Endometrium (tissue), 2 donors: ENCODE measurements at regions not wholly inside any gene's neighbourhood (a gene's known extent, or its start where the extent isn't known, plus 50 kb on each side); places are given as distances from the start of the nearest gene placed in this dataset.

Experiments used
- FAIRE-seq: peaks from 2 replicates; lab custom pipeline; 2012; peaks lifted over from hg19 to GRCh38; lab: Jason Lieb, UNC
- donor health status: control.
- donor health status: control.

DNA sequence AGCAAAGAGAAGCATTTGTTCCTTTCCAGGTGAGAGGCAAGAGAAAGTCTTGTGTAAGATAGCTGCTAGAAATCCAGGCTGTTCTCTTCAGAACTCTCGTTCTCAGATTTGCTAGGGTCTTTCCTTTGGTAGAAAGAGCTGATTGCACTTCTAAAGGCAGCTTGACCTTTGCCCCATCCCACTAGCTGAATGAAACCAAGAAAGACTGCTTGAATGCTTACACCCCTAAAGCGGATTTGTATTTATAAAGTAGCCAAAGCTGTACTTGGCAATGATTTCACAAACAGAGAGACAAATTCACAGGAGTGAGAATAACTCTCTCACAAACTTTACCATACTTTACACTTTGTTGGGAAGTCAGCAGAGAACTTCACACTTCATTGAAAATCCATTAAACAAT, 424.1 kb downstream of the TTLL7 start:
- FAIRE-seq = no peak

DNA sequence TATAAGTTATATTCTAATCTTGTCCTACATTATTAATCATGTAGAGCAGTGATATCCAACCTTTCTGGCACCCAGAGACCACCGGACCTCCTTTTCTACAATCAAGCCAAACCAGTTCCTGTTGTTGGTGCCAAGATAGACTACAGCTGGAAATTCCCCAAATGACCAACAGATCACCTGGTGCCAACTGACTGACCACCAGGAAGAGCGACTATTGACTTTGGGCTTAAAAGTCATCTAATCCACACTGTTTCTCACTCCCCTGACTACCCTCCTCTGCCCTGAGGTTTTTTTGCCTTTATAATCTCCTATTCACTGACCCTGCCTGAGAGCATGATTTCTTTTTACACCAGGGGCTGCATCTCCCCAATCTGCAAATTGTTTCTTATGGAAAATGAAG, 425.2 kb downstream of the TTLL7 start:
- FAIRE-seq = no peak

DNA sequence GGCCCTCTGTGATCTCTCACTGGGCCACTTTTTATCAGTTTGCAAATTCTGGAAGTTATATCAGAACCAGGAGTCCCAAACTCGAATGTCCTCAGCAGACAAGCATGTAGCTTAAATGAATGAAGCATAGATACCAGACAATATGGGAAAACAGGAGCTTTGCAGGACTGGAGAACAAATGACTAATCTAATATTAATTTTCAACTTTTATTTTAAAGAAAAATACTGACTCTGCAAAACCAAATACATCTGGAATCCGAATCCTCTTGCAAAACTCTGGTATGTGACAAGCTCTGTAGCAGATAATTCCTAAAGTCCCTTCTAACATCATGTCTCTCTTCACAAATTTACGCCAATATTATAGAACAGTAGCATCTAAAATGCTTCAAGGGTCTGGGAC, 427.4 kb downstream of the TTLL7 start:
- no peak for FAIRE-seq

DNA sequence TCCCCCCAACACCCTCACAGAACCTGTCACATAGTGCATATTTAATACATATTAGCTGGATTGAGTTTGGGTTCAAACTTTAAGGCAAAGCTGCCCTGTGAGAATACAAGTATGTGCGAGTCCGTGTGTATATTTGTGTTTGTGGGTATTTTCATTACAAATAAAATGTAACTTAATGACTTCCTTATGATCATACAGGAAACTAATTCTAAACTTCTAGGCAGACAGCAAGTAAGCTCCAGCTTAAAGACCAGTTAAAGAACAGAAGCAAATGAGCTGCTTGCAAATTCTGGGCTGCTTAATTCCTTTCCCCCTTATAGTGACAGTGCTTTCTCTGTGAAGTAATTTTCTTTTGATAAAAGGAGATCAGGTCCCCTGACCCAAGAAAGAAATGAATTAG, 437.6 kb downstream of the TTLL7 start:
- no peak for FAIRE-seq

DNA sequence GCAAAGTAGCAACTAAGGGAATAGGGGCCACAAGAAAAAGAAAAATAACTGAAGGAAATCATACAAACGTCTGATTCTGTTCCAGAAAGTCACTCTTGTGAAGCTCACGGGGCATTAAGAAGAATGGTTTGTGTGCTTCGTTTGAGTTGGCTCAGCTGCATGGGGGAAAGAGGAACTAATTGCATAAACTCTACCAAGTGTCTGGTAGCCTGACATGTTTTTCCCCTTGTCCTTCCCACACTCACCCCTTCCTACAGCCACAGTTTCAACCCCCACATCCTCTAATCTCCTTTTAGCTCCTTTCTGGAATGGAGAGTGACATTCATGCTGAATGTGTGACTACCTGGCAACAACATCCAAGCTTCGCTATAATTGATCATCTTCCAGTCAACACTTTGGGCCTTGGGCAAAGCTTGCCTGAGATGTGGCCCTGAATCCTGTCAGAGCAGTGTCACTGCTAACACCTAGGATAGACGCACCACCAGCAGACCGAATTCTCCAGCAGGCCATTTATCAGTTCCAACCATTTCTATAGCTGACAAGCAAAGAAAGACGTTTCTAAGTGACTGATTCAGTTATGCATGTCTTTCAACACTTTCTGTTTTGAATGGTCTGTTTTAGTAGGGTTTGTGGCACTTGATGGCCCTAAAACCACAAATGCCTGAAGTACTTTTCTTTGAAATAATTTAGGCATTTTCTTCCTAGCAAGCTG, 439.6 kb downstream of the TTLL7 start:
- no peak for FAIRE-seq

DNA sequence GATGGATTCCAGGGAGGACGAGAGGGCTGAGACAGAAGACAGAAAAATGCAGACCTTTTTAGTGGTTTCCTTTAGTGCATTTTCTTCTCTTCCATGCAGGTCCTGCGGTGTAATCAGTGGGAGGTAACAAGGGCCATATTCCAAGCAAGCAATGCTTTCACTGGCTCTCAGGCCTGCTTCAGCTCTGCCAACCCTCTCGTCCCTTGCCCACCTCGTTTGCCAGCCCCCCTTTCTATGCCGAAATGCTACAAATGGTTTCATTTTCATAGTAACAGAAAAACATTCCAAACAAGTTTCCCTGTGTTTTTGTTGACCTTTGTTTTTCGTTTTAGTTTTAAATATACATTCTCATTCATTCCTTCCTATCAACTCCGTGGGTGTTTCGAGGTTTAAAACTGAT, 443.1 kb downstream of the TTLL7 start:
- FAIRE-seq = no peak

DNA sequence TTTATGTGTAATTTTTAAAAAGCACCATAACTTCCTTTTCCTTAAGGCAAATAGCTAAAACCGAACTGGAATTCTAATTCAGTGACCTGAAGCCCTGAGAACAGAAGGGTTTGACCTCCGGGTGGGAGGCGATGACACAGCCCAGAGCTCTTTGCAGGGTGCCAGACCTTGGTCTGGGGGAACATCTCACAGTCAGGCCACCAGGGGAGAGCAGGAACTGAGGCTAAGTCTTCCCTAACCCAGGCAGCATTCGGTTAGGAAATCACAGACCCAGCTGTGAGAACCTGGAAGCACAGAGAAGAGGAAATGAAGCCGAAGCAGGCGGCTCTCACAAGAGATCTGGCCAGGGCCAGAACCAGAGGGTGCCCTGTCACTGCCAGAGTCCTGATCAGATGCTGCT, 444.8 kb downstream of the TTLL7 start:
- no peak for FAIRE-seq

DNA sequence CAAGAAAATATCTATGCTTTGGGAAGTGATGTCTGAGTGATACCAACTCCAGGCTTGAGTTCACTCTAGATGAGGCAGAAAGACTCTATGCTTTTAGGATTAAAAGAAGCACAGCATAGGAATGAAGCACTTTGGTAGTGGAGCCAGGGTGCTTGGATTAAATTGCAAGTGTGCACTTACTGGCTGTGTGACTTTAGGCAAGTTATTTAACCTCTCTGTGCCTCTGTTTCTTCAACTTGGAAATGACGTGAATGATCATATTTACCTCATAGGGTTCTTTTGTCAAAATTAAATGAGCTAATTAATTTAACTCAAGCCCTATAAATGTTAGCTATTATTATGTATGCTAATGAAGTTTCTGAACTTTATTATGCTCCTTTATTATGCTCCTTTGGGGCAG, 446.1 kb downstream of the TTLL7 start:
- no peak for FAIRE-seq

DNA sequence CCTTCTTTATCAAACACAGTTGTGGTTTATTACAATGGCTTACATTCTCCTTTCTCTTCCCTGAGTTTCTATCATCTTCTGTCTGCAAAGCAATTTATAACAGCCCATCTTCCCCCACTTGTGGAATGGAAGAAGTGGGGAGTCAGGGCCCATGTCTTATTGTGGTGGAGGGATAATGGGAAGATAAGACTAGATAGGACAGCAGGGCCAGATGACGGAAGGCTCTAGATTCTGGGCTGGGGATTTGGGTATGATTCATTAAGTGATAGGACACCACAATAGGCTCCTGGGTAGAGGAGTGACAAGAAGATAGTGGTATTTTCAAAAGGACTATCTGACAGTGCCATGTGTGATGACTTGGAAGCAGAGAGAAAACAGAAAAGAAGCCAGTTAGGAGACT, 450.6 kb downstream of the TTLL7 start:
- FAIRE-seq = no peak

DNA sequence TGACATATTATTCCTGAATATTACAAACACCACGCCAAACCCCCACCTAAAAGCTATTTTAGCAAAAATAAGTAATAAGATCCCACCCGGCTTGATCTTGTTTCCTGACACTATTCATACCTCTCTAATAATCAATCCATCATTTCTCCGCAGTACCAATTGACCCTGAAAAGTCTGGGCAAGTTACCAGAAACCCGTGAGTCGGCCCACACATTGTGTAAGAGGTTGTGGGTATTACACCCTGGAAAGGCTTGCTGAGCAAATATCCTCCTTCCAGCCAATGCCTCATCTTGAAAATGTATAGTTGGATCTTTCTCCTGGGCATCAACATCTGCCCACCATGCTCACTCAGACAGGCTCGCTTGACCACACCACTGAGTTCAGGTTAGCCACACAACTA, 451.0 kb downstream of the TTLL7 start:
- no peak for FAIRE-seq

DNA sequence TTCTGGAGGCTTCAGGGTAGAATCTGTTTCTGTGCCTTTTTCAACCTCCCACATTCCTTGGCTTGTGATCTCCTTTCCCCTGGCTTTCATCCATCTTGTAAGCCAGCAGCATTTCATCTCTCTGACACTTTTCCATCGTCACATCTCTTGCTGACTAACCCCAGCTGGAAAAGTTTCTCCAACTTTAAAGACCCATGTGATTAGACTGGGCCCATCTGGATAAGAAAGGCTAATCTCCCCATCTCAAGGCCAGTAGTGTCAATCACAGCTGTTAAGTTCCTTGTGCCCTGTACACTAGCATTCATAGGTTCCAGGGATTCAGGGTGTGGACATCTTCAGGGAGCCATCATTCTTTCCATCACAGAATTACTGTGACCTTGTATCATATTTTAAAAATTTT, 452.1 kb downstream of the TTLL7 start:
- no peak for FAIRE-seq

DNA sequence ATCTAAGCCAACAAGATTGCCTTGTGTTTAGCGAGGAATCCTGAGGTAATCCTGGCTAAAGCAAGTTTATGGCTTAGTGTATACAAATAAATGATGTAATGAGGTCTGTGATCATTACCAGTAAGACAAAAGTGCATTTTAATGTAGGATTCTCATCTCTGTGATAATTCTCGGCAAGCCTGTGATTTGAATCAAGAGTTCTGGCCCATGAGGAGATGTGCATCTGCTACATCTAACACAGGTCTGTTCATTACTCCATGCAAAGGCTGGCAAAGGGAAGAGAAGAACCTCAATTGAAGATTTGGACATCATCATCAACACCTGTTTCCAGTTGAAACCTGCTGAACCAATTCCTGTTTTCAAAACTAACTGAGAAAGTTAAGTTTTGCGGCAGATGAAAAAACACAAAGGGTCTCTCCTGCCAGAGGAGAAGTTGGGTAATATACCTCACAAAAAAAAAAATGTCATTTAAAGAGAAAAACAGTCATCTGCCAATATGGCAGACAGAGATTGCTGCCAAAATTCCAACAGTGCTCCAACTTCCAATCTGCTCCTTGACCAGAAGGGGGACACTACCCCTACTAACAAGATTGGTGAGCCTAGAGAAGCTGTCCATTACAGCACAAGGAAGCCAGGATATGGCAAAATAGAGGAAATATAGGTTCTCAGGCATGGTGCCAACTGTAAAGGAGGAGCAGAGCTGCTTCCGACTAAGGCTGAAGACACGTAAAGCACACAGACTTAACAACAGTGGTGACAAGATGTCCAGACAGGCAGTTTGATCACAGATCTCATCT, 453.7 kb downstream of the TTLL7 start:
- no peak for FAIRE-seq

DNA sequence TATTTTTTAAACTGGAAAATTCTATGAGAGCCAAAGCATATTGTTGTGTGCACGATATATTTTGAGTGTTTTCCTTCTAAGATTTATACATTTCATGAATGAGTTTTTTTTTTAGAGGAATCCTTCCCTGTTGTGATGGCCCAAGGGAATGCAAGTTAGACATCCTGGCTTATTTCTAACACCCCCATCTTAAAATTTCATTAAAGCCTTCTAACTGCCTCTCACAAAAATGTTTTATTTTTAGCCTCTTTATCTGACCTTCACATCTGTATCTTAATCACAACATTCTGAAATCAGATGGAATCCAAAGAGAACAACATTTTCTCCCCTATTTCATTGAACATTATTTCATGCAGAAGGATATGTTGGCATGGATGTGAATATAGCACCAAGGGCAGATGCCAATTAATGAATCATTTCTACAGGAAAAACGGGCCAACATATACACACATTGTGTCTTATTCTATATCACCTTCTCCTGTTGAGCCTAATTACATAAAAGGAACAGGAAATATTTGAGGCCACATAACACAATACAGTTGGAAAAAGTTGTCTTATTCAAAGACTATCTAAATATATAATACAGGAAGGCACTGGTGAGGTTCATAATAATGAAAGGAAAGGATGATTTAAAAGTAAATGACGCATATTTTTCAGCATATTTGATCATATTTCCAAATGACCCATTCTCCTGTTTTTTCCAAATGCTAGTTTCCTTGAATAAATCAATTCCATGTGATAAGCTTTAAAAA, 455.5 kb downstream of the TTLL7 start:
- FAIRE-seq = no peak

DNA sequence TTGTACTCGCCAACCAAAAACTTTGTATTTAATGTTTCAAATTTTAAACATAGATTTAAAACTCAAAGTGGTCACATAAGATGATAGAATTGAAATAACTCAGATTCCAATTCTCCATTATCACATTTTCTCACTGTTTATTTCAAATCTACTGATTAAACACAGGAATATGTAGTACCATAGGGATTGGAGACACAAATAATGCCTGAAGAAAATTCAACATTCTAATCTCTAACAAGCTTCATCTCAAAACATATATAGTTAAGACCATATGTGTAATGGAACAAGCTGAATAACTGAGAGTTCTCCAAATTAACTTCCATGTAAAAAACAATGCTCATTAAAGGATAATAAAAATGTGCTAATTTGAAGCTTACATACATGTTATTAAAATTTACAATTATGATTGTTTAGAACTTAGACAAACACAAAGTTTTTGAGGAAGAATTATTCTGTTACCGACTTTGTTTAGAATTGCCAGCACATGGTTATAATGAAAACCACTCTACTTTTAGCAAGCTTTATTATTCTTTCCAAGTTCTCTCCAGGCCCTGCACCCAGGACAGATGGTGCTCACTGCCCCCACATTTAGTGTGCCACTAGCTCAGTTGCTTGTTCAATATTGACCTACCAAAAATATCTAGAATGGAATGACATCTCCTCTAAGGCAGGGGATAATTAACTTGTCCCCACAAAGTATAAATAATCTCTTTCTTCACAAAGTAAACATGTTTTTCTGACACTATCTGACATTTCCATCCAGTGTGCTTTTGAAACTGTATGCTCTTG, 467.2 kb downstream of the TTLL7 start:
- peak; percentile 95 for FAIRE-seq

DNA sequence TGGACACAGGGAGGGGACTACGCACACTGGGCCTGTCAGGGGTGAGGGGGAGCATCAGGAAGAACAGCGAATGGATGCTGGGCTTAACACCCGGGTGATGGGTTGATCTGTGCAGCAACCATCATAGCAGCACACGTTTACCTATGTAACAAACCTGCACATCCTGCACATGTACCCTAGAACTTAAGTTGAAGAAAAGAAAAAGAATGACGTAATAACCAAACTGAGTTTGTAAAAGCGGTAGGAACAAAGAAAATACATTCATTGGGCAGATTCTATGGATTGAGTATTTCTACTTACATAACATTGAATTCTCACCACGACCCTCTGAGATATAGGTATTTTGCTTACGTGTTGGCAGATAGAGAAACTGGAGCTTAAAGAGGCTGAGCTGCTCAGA, 468.4 kb downstream of the TTLL7 start:
- FAIRE-seq = no peak

DNA sequence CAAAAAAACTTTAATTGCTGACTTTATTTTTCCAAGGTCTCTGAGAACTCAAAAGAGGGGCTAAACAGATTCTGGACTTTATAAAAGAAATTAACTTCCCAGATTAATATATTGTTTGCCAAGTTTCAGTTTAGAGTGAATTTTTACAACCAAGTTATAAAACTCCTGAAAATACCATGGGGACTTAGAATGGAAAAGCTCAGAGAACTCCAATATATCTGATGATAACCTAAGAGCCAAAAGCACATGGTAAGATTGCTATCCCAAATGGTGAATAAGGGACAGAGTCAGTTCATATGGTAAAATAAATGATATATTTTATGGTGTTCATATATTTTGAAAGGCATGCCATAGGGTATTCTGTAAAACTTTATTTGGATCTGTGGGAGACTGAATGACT, 470.9 kb downstream of the TTLL7 start:
- no peak for FAIRE-seq

DNA sequence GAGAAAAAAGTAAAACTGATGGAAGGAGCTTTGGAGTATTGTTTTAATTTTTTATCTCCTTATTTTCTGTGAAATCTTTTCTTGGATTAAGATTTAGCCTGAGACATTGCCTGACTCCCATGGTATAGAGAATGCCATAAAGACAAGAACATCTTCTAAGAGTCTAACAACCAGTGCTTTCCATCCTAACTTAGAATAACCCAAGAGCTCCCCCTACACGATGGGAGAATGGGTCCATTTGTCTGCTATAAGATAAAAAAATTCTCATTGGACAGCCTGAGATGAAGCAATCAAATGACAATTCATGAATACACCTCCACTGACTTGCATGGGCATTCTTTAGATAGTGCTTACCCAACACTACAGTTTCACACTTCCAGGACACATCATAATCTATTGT, 478.1 kb downstream of the TTLL7 start:
- FAIRE-seq = no peak

DNA sequence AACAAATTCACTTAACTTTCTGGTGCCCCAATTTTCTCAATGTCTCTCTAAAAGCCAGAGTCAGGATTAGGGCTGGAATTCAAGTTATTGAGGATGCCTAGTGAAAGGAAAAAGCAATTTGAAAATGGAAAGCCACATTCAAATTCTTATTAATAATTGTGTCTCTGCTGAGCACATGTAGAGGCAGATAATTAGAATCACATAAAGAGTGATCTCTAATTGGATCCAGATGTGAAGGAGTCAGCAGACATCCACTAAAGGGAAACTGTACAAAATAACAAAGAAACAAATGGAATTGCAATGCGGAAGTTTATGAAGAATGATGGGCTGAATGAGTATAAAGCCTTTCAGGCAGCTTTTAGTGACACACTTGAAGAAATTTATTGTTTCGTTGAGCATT, 482.6 kb downstream of the TTLL7 start:
- FAIRE-seq = peak; percentile 95

DNA sequence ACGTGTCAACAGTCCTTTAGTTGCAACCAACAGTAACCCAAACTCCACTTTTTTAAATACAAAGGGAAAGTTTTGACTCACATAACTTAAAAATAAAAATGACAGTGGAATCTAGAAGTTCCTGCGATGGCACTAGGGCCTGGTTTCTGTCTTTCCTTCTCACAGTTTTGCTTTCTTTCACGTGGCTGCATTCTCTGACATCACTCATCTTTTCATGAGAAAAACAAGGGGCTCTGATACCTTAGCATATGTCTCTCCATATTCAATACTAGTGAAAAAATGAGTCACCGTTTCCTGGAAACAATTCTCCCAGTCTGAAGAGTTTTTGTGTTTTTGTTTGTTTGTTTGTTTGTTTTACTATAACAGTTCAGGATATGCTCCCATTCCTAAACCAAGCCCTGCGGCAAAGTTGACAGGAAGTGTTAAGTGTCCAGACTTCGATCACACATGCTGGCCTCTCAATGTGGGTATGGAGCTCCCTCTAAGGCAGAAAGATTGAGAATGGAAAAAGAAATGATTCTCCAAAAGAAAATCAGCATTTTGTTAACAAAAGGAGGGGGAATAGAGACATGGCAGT, 483.3 kb downstream of the TTLL7 start:
- peak; percentile 8 for FAIRE-seq

DNA sequence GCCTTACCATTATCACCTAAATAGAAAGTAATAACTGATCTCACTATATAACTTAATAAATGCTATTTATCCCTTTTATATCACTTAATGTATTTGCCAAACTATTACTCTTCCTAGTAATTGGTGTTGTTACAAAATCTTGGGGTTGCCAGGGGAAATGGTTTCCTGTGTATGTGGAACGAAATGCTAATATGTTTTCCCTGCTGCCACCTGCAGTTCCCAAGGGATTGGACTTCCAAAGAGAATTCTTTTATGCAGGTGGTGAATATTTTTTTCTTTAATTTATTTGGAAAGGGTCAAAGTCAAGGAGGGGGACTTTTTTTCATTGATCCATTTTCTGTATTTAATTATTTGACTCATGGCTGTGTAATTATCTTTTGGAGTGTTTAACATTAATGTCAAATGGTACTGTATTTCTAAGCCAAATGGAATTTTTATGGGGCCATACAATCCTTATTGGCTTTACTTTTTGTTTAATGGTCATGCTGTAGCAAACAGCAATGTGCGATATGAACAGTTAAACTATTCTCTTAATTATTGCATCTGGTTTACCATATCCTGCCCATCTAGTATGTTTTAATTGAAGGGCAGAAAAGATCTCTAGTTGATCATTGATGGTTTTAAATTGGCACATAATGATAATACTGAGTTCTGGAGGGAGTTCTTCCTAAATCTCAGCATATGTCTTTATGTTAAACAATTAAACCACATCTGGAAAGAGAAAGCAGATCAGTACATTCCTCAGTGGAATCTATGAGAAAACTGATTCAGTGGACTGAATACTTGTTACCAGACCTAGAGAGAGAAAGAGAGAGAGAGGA, 486.3 kb downstream of the TTLL7 start:
- FAIRE-seq = no peak

DNA sequence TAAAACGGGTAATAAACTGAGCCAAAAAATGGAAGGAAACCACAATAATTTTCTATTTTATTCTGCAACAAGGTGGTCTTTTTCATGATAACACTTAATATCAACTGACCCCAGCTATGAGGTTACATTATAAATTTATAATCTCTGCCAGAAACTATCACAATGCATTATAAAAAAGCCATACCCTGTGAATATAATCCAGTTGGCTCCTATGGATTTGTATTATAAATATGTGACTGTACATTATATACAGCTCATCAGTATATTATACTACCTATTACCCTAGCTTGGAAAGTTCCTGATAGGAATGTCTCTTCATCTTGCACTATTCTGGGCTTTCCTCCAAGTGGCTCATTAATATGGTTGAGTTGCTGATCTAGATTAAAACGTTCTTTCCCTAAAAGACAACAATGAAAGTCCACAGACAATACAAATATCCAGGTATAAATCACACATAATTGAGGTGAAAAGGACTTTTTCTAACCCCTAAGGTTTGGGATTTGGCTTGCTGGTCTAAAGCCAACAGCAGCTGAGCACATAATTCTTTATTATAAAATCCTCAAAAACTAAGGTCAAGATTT, 487.7 kb downstream of the TTLL7 start:
- FAIRE-seq = peak; percentile 46
